ENCODE measurements at regions not wholly inside any gene's neighbourhood (a gene's known extent, or its start where the extent isn't known, plus 50 kb on each side); places are given as distances from the start of the nearest gene placed in this dataset.

DNA sequence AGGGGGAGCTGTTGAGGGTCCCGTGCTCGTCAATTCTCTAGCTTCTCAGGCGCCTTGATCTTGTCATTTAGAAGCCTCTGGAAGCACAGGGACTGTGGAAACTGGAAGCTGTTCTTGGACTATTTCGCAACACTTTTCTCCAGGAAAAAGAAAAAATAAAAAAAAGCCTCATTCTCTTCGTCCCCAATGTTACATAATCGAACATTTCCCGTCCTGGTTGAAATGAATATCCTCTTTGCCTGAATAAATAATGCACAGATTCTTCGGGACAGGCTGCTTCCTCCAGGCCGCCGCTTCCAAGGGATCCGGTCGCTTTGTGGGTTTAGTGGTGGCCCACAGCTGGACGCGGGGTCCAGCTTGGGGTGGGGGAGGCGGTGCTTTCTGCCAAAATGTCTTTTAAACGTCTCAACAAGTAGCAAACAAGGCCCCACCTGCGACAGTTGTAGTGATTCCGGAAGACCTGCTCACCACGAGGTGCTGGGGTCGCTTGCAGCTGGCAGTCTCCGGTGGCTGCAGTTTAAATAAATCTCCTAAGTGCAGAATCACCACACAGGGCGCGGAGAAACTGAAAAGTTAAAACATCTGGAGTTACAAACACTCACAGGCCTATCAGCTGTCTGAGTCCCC lies 125.9 kb upstream of the ESR1 start:
- TF ChIP-seq, protein P1, sequence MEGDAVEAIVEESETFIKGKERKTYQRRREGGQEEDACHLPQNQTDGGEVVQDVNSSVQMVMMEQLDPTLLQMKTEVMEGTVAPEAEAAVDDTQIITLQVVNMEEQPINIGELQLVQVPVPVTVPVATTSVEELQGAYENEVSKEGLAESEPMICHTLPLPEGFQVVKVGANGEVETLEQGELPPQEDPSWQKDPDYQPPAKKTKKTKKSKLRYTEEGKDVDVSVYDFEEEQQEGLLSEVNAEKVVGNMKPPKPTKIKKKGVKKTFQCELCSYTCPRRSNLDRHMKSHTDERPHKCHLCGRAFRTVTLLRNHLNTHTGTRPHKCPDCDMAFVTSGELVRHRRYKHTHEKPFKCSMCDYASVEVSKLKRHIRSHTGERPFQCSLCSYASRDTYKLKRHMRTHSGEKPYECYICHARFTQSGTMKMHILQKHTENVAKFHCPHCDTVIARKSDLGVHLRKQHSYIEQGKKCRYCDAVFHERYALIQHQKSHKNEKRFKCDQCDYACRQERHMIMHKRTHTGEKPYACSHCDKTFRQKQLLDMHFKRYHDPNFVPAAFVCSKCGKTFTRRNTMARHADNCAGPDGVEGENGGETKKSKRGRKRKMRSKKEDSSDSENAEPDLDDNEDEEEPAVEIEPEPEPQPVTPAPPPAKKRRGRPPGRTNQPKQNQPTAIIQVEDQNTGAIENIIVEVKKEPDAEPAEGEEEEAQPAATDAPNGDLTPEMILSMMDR (IDR thresholded peaks at IDR 0.05) = no peak
- TF ChIP-seq POLR2A (IDR thresholded peaks at IDR 0.05) = no peak
